Hypothalamus (tissue), 51 donors: ENCODE measurements at regions not wholly inside any gene's neighbourhood (a gene's known extent, or its start where the extent isn't known, plus 50 kb on each side); places are given as distances from the start of the nearest gene placed in this dataset.
"Not testable (repeated sequence)": the region's sequence is repeated elsewhere in the genome, so short reads cannot be mapped to it uniquely, and the experiment has no call there.

Source experiments
- DNase-seq, 51 donors: peaks; one replicate each; lab custom pipeline; 2025; lab: John Stamatoyannopoulos, UW

- not testable (repeated sequence) for DNase-seq
These were observed 164.6 kb downstream of the TEX36 start for GRCh38 chr10:125518397-125518796.

- no peak for DNase-seq
These were observed 167.4 kb downstream of the TEX36 start for GRCh38 chr10:125515571-125515970.

GRCh38 chr10:125514206-125515162 is 168.5 kb downstream of the TEX36 start:
- peak in 2 of 51 donors; percentile 4 to 16 for DNase-seq

GRCh38 chr10:125513429-125514182 is 169.4 kb downstream of the TEX36 start:
- no peak for DNase-seq

GRCh38 chr10:125510998-125511397 is 172.0 kb downstream of the TEX36 start:
- DNase-seq = no peak

GRCh38 chr10:125505648-125506047 is 177.3 kb downstream of the TEX36 start:
- DNase-seq = no peak

- no peak for DNase-seq
These were observed 180.7 kb downstream of the TEX36 start for GRCh38 chr10:125502276-125502675.

GRCh38 chr10:125495386-125495785 is 187.6 kb downstream of the TEX36 start:
- no peak for DNase-seq

GRCh38 chr10:125494651-125495239 is 188.2 kb downstream of the TEX36 start:
- no peak for DNase-seq

- DNase-seq = no peak
These were observed 191.6 kb downstream of the TEX36 start for GRCh38 chr10:125491381-125491780.

- DNase-seq = no peak
These were observed 193.2 kb downstream of the TEX36 start for GRCh38 chr10:125489731-125490130.

- no peak for DNase-seq
These were observed 197.3 kb downstream of the TEX36 start for GRCh38 chr10:125485665-125486064.

- no peak for DNase-seq
These were observed 198.8 kb downstream of the TEX36 start for GRCh38 chr10:125484035-125484732.

GRCh38 chr10:125482637-125483036 is 200.3 kb downstream of the TEX36 start:
- no peak for DNase-seq

- no peak for DNase-seq
These were observed 200.9 kb downstream of the TEX36 start for GRCh38 chr10:125482108-125482507.

GRCh38 chr10:125479059-125479458 is 203.9 kb downstream of the TEX36 start:
- no peak for DNase-seq

- no peak for DNase-seq
These were observed 207.1 kb downstream of the TEX36 start for GRCh38 chr10:125475815-125476214.

- DNase-seq = no peak
These were observed 209.7 kb downstream of the TEX36 start for GRCh38 chr10:125473143-125473793.

GRCh38 chr10:125472010-125472607 is 210.9 kb downstream of the TEX36 start:
- no peak for DNase-seq

GRCh38 chr10:125468278-125468677 is 214.7 kb downstream of the TEX36 start:
- no peak for DNase-seq
